DMS79 treated with DMSO at 0.1 percent for 48 hours (cell line): ENCODE measurements at regions not wholly inside any gene's neighbourhood (a gene's known extent, or its start where the extent isn't known, plus 50 kb on each side); places are given as distances from the start of the nearest gene placed in this dataset.
"Not testable (repeated sequence)": the region's sequence is repeated elsewhere in the genome, so short reads cannot be mapped to it uniquely, and the experiment has no call there.

ENCODE experiments used
- DNase-seq: peaks from one replicate; lab custom pipeline; 2025; lab: John Stamatoyannopoulos, UW

DNA sequence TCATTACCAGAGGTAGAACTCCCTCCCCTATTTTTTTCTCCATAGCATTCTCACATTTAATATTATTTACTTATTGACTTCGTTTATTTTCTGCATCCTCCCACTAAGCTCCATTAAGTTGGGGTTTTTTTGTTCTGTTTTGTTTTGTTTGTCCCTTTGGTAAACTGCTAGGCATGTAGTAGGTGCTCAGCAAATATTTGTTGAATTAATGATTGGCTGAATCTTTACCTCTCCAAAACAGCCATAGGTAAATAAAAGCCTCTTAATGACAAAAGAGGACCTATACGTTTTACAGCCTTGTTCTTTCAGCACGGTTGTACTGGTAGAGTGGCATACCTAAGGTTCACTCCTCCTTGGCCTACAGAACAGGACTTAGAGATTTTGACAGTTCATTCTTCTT, 52.0 kb downstream of the PRORP start:
- no peak for DNase-seq

GRCh38 chr14:35180179-35180578, 57.8 kb downstream of the PRORP start:
- no peak for DNase-seq

GRCh38 chr14:35184891-35185290, 62.5 kb downstream of the PRORP start:
- not testable (repeated sequence) for DNase-seq

- DNase-seq = no peak
Measured at GRCh38 chr14:35189422-35189821, 67.1 kb downstream of the PRORP start.

GRCh38 chr14:35193161-35193560, 70.8 kb downstream of the PRORP start:
- no peak for DNase-seq

- not testable (repeated sequence) for DNase-seq
Measured at GRCh38 chr14:35194183-35194582, 71.8 kb downstream of the PRORP start.

DNA sequence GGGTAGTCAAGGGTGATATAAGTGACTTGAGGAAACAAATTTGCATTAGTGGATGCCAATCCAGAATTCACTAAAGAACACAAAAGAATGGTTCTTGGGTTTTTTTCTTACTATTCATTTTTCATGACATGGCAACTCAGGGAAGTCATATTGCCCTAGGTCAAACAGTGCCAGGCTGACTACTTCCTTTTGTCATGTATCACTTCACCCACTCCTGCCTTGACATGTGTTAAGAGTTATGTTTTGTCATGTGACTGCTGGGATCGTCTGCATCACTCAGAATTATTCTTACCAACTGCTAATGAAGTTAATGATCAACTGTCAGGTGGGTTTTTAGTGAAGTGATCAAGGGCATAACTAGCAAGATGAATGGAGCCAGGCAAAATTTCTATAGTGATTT, 74.2 kb downstream of the PRORP start:
- no peak for DNase-seq

- DNase-seq = no peak
Measured at GRCh38 chr14:35197015-35197414, 74.7 kb downstream of the PRORP start.

DNA sequence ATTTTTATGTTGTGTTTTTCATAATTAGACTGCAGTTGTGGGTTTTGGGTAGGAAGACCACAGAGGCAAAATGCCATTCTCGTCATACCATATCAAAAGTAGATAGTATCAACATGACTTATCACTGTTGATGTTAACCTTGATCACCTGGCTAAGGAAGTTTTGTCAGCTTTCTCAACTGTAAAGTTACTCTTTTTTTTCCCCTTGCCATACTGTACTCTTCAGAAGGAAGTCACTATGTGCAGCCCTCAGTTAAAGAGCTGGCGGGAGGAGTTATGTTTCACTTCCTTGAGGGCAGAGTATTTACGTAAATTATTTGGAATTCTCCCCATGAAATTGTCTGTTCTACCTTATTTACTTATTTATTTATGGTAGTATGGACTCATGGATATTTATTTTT, 78.7 kb downstream of the PRORP start:
- no peak for DNase-seq

DNA sequence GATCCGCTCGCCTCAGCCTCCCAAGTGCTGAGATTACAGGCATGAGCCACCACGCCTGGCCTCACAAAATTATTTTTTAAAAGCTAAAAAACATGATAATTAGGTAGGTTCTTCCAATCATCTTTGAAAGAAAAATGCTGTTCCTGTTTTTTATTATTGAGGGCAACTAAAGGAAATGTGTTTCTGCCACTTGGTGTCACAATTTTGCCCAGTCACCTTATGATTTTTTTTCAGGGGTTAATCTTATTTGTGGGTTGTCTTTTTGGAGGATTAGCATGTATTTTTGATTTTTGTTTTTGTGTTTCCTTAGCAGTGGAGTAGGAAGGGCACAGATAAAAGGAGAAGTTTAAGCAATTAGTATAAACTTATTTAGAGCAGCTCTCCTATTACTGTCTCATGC, 79.8 kb downstream of the PRORP start:
- DNase-seq = no peak

- DNase-seq = no peak
Measured at GRCh38 chr14:35205737-35206136, 83.4 kb downstream of the PRORP start.

DNA sequence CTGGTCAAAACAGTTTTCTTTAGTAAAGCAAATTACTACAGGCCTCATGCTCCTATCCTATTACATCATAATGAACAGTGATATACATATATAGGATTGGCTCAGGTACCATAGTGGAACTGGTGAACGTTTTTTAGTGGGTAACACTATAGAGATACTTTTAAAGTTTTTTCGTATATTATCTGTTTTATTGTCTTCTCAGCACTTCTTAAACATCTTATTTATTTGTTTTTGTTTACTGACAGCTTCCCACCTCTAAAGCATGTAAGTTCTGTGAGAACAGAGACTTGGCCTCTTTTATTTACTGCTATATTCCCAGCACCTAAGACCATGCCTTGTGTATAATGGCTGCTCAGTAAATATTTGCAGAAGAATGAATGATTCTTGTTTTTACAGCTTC, 81.1 kb upstream of the PSMA6 start:
- DNase-seq = no peak

DNA sequence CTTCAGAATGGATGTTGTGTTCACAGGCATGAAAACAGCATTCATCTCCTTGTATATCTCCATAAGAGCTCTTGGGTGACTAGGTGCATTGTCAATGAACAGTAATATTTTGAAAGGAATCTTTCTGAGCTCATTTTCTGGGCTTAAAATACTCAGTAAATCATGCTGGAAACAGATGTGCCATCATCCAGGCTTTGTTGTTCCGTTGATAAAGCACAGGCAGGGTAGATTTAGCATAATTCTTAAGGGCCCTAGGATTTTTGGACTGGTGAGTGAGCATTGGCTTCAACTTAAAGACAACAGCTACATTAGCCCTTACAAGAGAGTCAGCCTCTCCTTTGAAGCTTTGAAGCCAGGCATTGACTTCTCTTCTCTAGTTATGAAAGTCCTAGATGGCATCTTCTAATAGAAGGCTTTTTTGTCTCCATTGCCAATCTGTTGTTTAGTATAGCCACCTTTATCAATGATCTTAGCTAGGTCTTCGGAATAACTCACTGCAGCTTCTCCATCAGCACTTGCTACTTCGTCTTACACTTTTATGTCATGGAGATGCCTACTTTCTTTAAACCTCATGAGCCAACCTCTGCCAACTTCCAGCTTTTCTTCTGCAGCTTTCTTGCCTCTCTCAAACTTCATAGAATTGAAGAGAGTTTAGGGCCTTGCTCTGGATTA, 79.6 kb upstream of the PSMA6 start:
- DNase-seq = no peak

GRCh38 chr14:35213143-35213788, 78.9 kb upstream of the PSMA6 start:
- DNase-seq = no peak

DNA sequence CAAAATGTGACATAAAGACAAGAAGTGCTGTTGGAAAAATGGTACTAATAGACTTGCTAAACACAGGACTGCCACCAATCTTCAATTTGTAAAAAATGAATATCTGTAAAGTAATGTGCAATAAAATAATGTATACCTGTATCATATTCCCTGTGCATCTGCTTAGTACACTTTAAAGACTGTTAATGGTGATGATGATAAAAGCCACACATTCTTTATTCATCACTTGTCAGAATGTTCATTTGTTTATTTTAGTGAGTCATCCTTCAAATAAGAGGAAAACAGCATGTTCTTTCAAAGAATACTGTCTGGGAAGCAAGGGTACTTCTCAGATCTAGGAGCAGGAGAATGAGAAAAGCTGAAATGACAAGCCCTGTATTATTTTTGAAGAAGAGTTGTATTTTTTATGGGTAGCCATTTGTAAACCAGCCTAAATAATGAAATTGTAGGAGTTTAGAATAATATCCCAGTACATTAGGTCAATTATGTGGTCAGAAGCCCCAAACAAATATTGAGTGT, 78.3 kb upstream of the PSMA6 start:
- no peak for DNase-seq

GRCh38 chr14:35214402-35214801, 77.8 kb upstream of the PSMA6 start:
- DNase-seq = not testable (repeated sequence)

- peak; percentile 86 for DNase-seq
Measured at GRCh38 chr14:35215110-35215813, 76.9 kb upstream of the PSMA6 start.

- DNase-seq = not testable (repeated sequence)
Measured at GRCh38 chr14:35218176-35218575, 74.0 kb upstream of the PSMA6 start.

DNA sequence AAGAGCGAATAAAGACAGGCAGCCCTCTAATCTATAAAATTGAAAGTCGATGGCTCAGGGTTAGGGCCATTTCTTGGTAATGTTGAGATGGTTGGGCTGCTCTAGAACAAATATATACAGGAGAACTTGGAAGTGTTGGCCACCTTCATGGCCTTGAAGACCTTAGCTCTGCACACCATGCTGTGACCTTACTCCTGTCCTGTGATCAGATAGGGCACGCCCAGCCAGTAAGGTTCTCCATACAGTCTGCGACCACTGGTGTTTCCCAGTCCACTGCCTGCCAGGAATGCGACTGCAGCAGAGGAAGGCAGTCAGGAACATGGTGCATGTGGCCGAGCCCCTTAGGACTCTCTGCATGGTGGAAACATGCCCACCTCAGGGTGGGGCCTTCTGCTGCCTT, 73.2 kb upstream of the PSMA6 start:
- no peak for DNase-seq

GRCh38 chr14:35220027-35220676, 72.0 kb upstream of the PSMA6 start:
- DNase-seq = no peak

- no peak for DNase-seq
Measured at GRCh38 chr14:35220920-35221319, 71.3 kb upstream of the PSMA6 start.

DNA sequence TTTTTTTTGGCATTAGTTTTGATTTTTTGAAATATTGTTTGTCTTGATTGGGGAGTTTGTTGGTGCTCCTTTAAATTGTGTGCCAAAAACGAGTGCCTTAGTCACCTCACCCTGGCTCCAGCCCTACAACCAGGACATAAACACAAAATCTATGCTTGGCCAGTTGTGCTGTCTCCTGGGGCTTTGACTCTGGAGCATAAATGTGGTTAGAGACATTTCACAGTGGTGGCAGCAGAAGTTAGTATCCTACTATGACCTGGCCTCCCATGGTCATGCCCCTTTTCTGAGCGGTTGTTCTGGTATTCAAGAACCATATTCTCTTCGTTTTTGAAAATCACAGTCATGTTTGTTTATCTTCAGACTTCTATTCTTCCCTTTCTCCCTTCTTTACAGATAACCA, 70.7 kb upstream of the PSMA6 start:
- no peak for DNase-seq

DNA sequence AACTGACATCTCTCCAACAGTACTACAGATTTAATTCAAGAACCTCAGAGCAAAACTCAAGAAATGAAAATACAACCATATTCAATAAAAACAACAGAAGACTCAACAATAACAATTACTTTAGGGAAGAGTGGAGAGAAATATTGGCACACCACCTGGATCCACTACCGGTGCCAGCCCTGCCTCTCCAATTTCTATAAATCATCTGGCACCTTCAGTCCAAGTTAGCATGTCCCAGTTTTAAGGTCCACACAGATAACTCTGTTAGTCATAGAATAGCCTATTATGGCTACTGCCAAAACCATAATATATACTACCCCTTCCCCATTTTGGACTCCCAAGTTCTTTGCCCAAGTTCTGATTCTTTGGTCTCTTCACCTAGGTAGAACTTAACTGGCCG, 69.9 kb upstream of the PSMA6 start:
- DNase-seq = peak; percentile 34
